Panc1 (cell line): ENCODE measurements at regions not wholly inside any gene's neighbourhood (a gene's known extent, or its start where the extent isn't known, plus 50 kb on each side); places are given as distances from the start of the nearest gene placed in this dataset.

ENCODE experiments used
- CTCF ChIP-seq: fragments of 450-650 bp; IDR thresholded peaks from 2 replicates; pipeline ENCODE4 v1.5.1; 2017; ENCODE audit warnings: mild to moderate bottlenecking
- POLR2AphosphoS5 ChIP-seq: IDR thresholded peaks from 2 replicates; pipeline ENCODE4 v1.6.1; 2012; ENCODE audit warnings: mild to moderate bottlenecking, low read depth, low read length, moderate library complexity

GRCh38 chr13:90455823-90456222, 891.7 kb upstream of the MIR17HG start:
- no peak; the same call in 1 of the 2 replicates for TF ChIP-seq CTCF
- no peak for TF ChIP-seq POLR2AphosphoS5
